Suppressor macrophage treated with lipopolysaccharide for 1 hour (primary cell): ENCODE measurements at regions not wholly inside any gene's neighbourhood (a gene's known extent, or its start where the extent isn't known, plus 50 kb on each side); places are given as distances from the start of the nearest gene placed in this dataset.
"Not testable (repeated sequence)": the region's sequence is repeated elsewhere in the genome, so short reads cannot be mapped to it uniquely, and the experiment has no call there.

Experiments used
- DNase-seq, 3 donors: peaks; one replicate each; pipeline ENCODE4 v3.0.0-alpha.2; 2020 to 2022

- peak; percentile 40 to 45 (median 41) for DNase-seq
Measured at GRCh38 chr15:70241561-70242320, 144.0 kb upstream of the TLE3 start.

GRCh38 chr15:70240820-70241430, 143.2 kb upstream of the TLE3 start:
- DNase-seq, result no peak

- peak; percentile 62 to 70 (median 66) for DNase-seq
Measured at GRCh38 chr15:70240082-70240481, 142.4 kb upstream of the TLE3 start.

- DNase-seq, result no peak
Measured at GRCh38 chr15:70238917-70239316, 141.2 kb upstream of the TLE3 start.

GRCh38 chr15:70237626-70238025, 139.9 kb upstream of the TLE3 start:
- no peak for DNase-seq

- peak; percentile 27 to 55 (median 54) for DNase-seq
Measured at GRCh38 chr15:70236341-70237086, 138.8 kb upstream of the TLE3 start.

GRCh38 chr15:70235347-70235746, 137.6 kb upstream of the TLE3 start:
- no peak for DNase-seq

- DNase-seq, result peak; percentile 84 to 88 (median 87)
Measured at GRCh38 chr15:70234256-70234905, 136.7 kb upstream of the TLE3 start.

GRCh38 chr15:70231484-70231883, 133.8 kb upstream of the TLE3 start:
- DNase-seq, result no peak

- DNase-seq, result not testable (repeated sequence)
Measured at GRCh38 chr15:70227918-70228317, 130.2 kb upstream of the TLE3 start.

GRCh38 chr15:70227147-70227546, 129.4 kb upstream of the TLE3 start:
- no peak for DNase-seq

- DNase-seq, result no peak
Measured at GRCh38 chr15:70226337-70226980, 128.7 kb upstream of the TLE3 start.

- DNase-seq, result no peak
Measured at GRCh38 chr15:70225416-70225815, 127.7 kb upstream of the TLE3 start.

GRCh38 chr15:70222606-70223005, 124.9 kb upstream of the TLE3 start:
- no peak for DNase-seq

GRCh38 chr15:70220490-70221096, 122.9 kb upstream of the TLE3 start:
- DNase-seq, result no peak

- no peak for DNase-seq
Measured at GRCh38 chr15:70219966-70220365, 122.2 kb upstream of the TLE3 start.

GRCh38 chr15:70219256-70219895, 121.7 kb upstream of the TLE3 start:
- DNase-seq, result no peak

- no peak for DNase-seq
Measured at GRCh38 chr15:70217226-70218160, 119.8 kb upstream of the TLE3 start.

- DNase-seq, result no peak
Measured at GRCh38 chr15:70215951-70216350, 118.2 kb upstream of the TLE3 start.

- DNase-seq, result no peak
Measured at GRCh38 chr15:70214941-70215635, 117.4 kb upstream of the TLE3 start.
